ENCODE measurements at regions not wholly inside any gene's neighbourhood (a gene's known extent, or its start where the extent isn't known, plus 50 kb on each side); places are given as distances from the start of the nearest gene placed in this dataset.

DNA sequence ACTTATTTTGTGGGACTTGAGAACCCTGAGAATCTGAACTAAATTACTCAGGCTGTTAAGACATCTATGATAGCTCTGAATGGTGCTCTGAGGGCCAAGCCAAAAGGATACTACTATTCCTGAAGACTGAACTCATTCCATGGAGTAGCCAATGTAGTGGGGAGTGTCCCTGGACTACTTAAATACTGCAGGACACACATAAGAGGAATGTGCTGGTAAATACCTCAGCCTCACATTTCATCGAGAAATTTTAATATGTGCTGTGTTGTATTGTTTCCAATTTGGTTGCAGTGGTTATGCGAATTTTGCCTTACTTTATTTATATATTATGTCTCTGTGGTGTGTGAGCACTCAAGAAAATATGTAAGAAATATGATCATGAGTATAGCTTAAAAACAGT, 264.4 kb upstream of the FIGN start:
- no peak overlapping the region for H2BK5ac ChIP-seq (ENCODE audit: low read depth, low read length)
- H3K9me3 ChIP-seq (ENCODE audit: insufficient read depth in 2 of 2, low read depth in 1 of 2, low read length in 1 of 2), result no peaks in the 10 kb centered on the region
- no peak overlapping the region for H2AK5ac ChIP-seq (ENCODE audit: low read depth, low read length)
- no peak overlapping the region for H3K23ac ChIP-seq (ENCODE audit: insufficient read length)
- H3K4me1 ChIP-seq (replicated peaks in 1 of 4; ENCODE audit: control insufficient read depth in 3 of 4, insufficient read depth in 4 of 4, low read length in 3 of 4), result no peaks in the 10 kb centered on the region
- H3K14ac ChIP-seq (ENCODE audit: insufficient read length), result no peak overlapping the region
- no peaks in the 10 kb centered on the region for H3K27me3 ChIP-seq (replicated peaks in 1 of 4; ENCODE audit: control insufficient read depth in 3 of 4, extremely low read depth in 1 of 4, insufficient read depth in 3 of 4, low read length in 3 of 4)
- WGBS, 2 experiments (ENCODE audit: extremely low coverage in 1 of 2, insufficient coverage in 1 of 2, insufficient read length in 1 of 2, insufficient replicate concordance in 2 of 2, low coverage in 1 of 2, low lambda C conversion rate in 2 of 2, missing lambda C conversion rate in 1 of 2), result 95% methylated on average over 2 of the region's 2 CpGs; no CpG with 5 or more reads in 1 of the 2 experiments
- no peaks in the 10 kb centered on the region for H4K20me1 ChIP-seq (replicated peaks in 1 of 2; ENCODE audit: control insufficient read depth in 1 of 2, insufficient read depth in 2 of 2, low read length in 2 of 2)
- no peaks in the 10 kb centered on the region for H3K79me1 ChIP-seq (ENCODE audit: low read depth, low read length)
- H3K23me2 ChIP-seq (ENCODE audit: low read depth, low read length), result no peaks in the 10 kb centered on the region
- POLR2A ChIA-PET (ENCODE audit: partially characterized antibody), result no interaction called here
- CTCF ChIA-PET (ENCODE audit: partially characterized antibody), result no interaction called here
- no peak overlapping the region for H3K4ac ChIP-seq (replicated peaks; ENCODE audit: insufficient read length, low read depth, low read length)
- TF ChIP-seq HDAC6 (IDR thresholded peaks at IDR 0.05; ENCODE audit: low read depth, low read length) (no peak), TCF12 (IDR thresholded peaks at IDR 0.05; ENCODE audit: low read depth, low read length) (no peak), CBX8 (IDR thresholded peaks at IDR 0.05; ENCODE audit: borderline replicate concordance, low read depth, low read length) (no peak), JUN (IDR thresholded peaks at IDR 0.05; ENCODE audit: low read depth, low read length) (no peak), NRF1 (IDR thresholded peaks at IDR 0.05; ENCODE audit: low read depth, low read length) (no peak), POLR2AphosphoS5 (IDR thresholded peaks at IDR 0.05; ENCODE audit: low read depth, low read length) (no peak), BRCA1 (IDR thresholded peaks at IDR 0.05; ENCODE audit: low read depth, low read length) (no peak)
- H3K18ac ChIP-seq (ENCODE audit: extremely low read depth, low read length), result no peak overlapping the region
- no peak overlapping the region for H4K91ac ChIP-seq (replicated peaks; ENCODE audit: insufficient read length, low read length)
- no peaks in the 10 kb centered on the region for H3K36me3 ChIP-seq (ENCODE audit: control insufficient read depth in 2 of 4, insufficient read depth in 4 of 4, low read length in 3 of 4)
- H2BK20ac ChIP-seq (ENCODE audit: low read length), result no peak overlapping the region
- no peaks in the 10 kb centered on the region for H3K79me2 ChIP-seq (ENCODE audit: control insufficient read depth in 1 of 2, insufficient read depth in 2 of 2, low read length in 2 of 2)
- no peak overlapping the region for H2AFZ ChIP-seq (ENCODE audit: low read length)
- H2BK12ac ChIP-seq (ENCODE audit: low read depth, low read length), result no peak overlapping the region
- H3K9ac ChIP-seq (replicated peaks in 1 of 4; ENCODE audit: extremely low read depth in 1 of 4, low read depth in 3 of 4, low read length in 3 of 4), result no peak overlapping the region
- no peak overlapping the region for H3K4me2 ChIP-seq (ENCODE audit: insufficient read depth in 1 of 2, low read depth in 2 of 2, low read length in 2 of 2)
- H3K27ac ChIP-seq (ENCODE audit: low read depth, low read length), result no peak overlapping the region
- H3K56ac ChIP-seq (replicated peaks; ENCODE audit: insufficient read length, low read depth, low read length), result no peak overlapping the region
- H2BK120ac ChIP-seq (replicated peaks; ENCODE audit: low read depth, low read length), result no peak overlapping the region
- H4K5ac ChIP-seq (ENCODE audit: insufficient read length, low read depth, low read length), result no peak overlapping the region
- no peak overlapping the region for H3K4me3 ChIP-seq (ENCODE audit: extremely low read depth in 1 of 4, insufficient read depth in 2 of 4, low read depth in 3 of 4, low read length in 4 of 4)
- FAIRE-seq (no peak), DNase-seq (ENCODE audit: low read depth in 1 of 2, low spot score in 2 of 2) (no peak)
- H4K8ac ChIP-seq (ENCODE audit: extremely low read depth, insufficient read depth, low read length), result no peak overlapping the region
- no peak overlapping the region for H2BK15ac ChIP-seq (ENCODE audit: low read length)

Data from H1 (cell line).